T-helper 1 cell treated with Interleukin-12 subunit alpha and Interleukin-12 subunit beta and Interleukin-4 antibody, amounts not matched to agents 30 μg/mL and 1 μg/mL, for 36 hours (primary cell): ENCODE measurements at regions not wholly inside any gene's neighbourhood (a gene's known extent, or its start where the extent isn't known, plus 50 kb on each side); places are given as distances from the start of the nearest gene placed in this dataset.
"Not testable (repeated sequence)": the region's sequence is repeated elsewhere in the genome, so short reads cannot be mapped to it uniquely, and the experiment has no call there.

Source experiments
- H3K27ac Mint-ChIP-seq: one replicate; pipeline ENCODE4 v1.8.0; 2021; ENCODE audit warnings: mild to moderate bottlenecking, mixed read lengths
- H3K27me3 Mint-ChIP-seq: one replicate; pipeline ENCODE4 v1.8.0; 2021; ENCODE audit warnings: low read depth, mixed read lengths
- H3K36me3 Mint-ChIP-seq: one replicate; pipeline ENCODE4 v1.8.0; 2021; ENCODE audit warnings: low read depth, mixed read lengths
- H3K4me1 Mint-ChIP-seq: one replicate; pipeline ENCODE4 v1.8.0; 2021; ENCODE audit warnings: low read depth, mixed read lengths
- H3K4me3 Mint-ChIP-seq: one replicate; pipeline ENCODE4 v1.8.0; 2021; ENCODE audit warnings: mild to moderate bottlenecking, moderate library complexity, mixed read lengths
- H3K9me3 Mint-ChIP-seq: one replicate; pipeline ENCODE4 v1.8.0; 2021; ENCODE audit warnings: mixed read lengths

DNA sequence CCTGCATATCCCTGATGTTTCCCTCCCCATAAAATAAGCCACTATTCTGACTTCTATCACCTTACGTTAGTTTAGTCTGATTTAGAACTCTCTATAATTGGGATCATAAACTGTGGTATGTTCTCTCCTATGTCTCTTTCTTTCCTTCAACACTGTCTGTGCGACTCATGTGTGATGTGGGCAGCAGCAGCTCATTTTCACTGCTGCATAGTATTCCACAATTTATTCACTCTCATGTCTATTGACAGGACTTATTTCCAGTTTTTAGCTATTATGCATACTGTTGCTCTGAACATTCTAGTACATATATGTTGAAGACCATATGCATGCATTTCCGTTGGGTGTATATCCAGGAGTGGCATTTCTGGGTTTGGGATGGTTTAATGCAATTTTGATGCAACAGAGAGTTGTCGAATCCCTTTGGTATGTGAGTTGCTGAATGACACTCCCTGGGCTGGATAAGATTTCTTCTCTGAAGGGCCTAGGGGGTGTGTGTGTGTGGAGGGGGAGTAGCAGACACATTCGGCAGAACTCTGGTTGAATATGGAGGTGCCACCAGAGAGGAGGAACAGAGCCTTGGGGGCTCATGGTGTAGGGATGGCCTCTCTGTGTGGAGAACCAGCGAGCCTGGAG, 87.8 kb upstream of the PCBD1 start:
- Mint-ChIP-seq H3K27me3 (peaks cover 17% of the 10 kb centered on the region), H3K4me3 (no peak overlapping the region), H3K4me1 (no peaks in the 10 kb centered on the region), H3K27ac (no peak overlapping the region), H3K36me3 (no peaks in the 10 kb centered on the region), H3K9me3 (peaks cover 4% of the 10 kb centered on the region)

DNA sequence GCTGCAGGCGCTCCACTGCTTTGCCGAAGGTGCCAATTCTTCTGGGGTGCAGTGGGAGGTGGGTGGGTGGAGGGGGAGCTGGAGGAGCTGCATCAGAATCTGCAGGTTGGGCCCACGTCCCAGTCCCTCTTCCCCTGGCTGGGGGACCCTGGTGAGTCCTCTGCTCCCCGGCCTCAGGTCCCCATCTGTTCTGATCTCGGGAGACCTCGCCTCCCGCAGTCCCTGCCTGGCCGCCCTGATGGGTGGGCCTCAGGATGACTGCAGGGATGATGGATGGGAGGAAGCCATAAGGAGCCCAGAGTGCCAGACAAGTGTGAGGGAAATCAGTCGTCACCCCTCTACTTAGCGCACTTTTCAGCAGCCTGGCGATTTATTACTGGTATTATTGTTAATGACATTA, 89.3 kb upstream of the PCBD1 start:
- Mint-ChIP-seq H3K36me3 (no peaks in the 10 kb centered on the region), H3K4me3 (no peak overlapping the region), H3K9me3 (no peaks in the 10 kb centered on the region), H3K4me1 (peaks cover 6% of the 10 kb centered on the region), H3K27me3 (peaks cover 9% of the 10 kb centered on the region), H3K27ac (no peak overlapping the region)

DNA sequence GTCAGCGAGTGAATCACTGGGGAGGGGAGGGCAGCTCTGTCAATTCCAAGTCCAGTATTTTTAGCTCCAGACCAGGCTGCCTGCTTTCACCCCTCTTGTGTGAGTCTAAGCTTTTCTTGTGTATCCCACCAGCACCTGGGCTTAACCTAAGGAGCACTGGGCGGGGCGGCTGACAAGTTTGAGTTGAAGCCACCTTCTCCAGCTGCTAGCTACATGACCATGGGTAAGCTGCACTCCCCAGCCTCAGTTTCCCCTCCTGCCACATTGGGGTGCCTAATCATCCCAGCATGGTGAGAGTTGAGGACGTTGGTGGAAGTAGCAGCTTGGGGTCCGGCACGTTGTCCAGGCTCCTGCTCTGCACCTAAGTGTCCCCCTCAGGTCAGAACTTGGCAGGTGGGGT, 89.8 kb upstream of the PCBD1 start:
- Mint-ChIP-seq H3K27ac (no peak overlapping the region), H3K4me1 (peaks cover 11% of the 10 kb centered on the region), H3K4me3 (no peak overlapping the region), H3K27me3 (peaks cover 7% of the 10 kb centered on the region), H3K36me3 (no peaks in the 10 kb centered on the region), H3K9me3 (no peaks in the 10 kb centered on the region)

DNA sequence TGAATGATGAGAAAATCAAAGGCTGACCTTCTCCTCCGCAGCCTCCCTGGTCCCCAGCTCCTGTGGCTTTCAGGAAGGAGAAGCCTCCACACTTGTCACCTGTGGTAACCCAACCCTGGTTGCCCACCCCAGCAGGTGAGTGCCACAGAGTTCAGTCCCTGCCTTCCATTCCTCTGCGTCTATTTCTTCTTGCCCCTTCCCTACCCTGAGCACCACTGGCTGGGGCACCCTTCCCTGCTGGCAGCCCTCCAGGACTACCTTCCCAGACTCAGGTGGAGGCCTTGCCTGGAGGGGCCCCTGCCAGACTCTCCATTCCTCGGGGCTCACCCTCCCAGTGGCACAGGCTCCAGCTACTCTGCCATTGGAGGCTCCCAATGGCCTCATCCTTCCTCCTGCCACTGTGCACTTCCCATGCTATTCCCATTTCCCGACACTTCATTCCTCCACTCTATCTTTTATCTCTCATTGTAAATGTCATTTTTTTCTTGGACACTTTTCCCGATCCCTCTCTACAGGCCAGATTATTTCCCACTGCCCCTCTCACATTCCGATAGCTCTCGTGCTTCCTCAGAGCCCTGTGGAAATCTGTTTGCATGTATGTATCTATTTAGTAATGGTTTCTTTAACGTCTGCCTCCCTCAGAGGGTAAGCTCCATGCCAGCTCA, 90.6 kb upstream of the PCBD1 start:
- Mint-ChIP-seq H3K36me3 (no peaks in the 10 kb centered on the region), H3K9me3 (no peaks in the 10 kb centered on the region), H3K27ac (no peak overlapping the region), H3K4me1 (peaks cover 11% of the 10 kb centered on the region), H3K4me3 (no peak overlapping the region), H3K27me3 (peaks cover 7% of the 10 kb centered on the region)

DNA sequence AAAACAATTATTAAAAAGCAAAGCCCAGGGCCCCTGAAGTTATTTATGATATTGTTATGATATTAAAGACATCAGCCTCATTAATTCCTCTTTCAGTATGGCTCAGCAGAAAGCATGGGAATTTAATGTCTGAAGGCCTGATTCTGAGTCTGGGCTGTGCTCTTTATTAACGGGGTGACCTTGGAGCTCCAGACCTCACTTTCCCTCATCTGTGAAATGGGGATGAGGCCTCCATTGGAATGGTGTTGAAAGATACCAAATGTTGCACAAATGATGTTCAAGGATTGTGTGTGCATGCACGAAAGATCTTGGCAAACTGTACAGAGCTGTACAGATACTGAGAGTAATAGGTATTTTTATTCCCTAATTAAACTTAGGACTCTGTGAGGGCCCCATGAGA, 92.3 kb upstream of the PCBD1 start:
- no peak overlapping the region for H3K4me3 Mint-ChIP-seq
- H3K27ac Mint-ChIP-seq = no peak overlapping the region
- H3K27me3 Mint-ChIP-seq = peaks cover 7% of the 10 kb centered on the region
- H3K9me3 Mint-ChIP-seq = no peaks in the 10 kb centered on the region
- H3K36me3 Mint-ChIP-seq = no peaks in the 10 kb centered on the region
- H3K4me1 Mint-ChIP-seq = peaks cover 16% of the 10 kb centered on the region

DNA sequence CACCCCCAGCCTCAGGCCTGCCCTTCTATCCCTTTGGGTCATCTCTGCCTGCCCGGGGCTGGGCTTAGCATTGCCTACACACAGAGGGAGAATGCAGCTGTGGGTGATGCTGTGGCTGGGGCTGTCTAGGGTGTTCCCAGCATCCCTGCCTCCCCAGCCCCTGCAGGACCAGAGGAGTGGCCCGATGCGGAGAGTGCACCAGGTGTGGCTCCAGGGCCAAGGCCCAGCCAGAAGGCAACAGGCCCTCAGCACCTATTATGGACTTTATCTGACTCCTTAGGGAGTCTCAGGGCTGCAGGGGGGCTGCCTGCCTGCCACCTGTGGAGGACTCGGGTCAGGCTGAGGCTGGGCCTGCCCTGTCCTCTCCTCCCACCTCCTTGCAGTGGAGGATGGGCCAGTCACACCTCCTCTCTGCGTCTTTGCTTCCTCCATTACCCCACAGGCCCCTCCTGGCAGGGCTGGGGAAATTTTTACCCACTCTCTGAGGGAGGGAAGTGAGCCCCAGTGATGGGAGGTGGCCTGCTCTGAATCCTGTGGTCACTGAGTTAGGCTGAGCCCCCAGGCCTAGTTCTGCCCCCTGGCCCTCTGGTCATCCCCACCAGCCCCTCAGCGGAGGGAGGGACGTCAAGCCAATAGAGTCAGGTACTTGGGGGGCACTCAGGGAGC, 92.9 kb upstream of the PCBD1 start:
- Mint-ChIP-seq H3K27me3 (peaks cover 2% of the 10 kb centered on the region), H3K36me3 (no peaks in the 10 kb centered on the region), H3K4me1 (peaks cover 20% of the 10 kb centered on the region), H3K9me3 (no peaks in the 10 kb centered on the region), H3K4me3 (no peak overlapping the region), H3K27ac (no peak overlapping the region)

DNA sequence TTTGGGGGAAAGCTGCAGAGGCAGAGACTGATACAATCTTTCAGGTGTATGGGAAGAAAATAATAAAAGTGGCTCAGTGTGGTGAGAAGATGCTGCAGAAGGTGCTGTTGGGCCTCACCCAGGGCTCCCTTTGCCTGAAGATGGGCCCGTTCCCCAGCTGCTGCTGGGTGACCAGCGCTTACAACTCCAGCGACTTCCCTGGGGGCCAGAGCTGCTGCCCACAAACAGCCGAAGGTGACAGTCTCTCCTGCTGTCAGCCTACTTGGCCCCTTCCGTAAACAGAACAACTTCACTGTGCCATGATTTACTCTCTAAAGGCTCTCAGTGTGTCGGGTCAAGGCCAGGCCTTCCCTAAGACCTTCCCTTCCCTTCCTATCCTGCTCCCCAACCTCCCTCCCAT, 93.6 kb upstream of the PCBD1 start:
- Mint-ChIP-seq H3K36me3 (no peaks in the 10 kb centered on the region), H3K9me3 (no peaks in the 10 kb centered on the region), H3K27me3 (no peaks in the 10 kb centered on the region), H3K4me1 (peaks cover 20% of the 10 kb centered on the region), H3K27ac (peak overlapping the region; percentile 63), H3K4me3 (no peak overlapping the region)

DNA sequence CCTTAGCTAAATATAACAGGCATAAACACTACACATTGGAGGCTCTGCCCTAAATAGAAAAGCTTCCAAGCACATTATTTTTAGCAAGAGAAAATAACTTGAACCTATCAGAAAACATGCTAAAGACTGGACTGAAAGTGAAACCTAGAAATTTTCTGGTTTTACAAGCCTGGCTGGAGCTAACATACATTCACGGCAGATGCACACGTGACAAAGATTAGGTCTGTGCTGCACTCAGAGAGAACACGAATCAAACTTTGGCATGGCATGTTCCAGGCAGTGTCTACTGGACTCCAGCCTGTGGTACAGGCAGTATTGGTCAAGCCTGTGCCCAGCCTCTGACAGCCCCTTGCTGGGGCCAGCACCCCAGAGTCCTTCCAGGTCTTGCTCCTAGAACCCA, 94.1 kb upstream of the PCBD1 start:
- H3K27me3 Mint-ChIP-seq = no peaks in the 10 kb centered on the region
- no peaks in the 10 kb centered on the region for H3K9me3 Mint-ChIP-seq
- H3K4me1 Mint-ChIP-seq = peaks cover 20% of the 10 kb centered on the region
- H3K4me3 Mint-ChIP-seq = no peak overlapping the region
- H3K36me3 Mint-ChIP-seq = no peaks in the 10 kb centered on the region
- H3K27ac Mint-ChIP-seq = peak overlapping the region; percentile 63

DNA sequence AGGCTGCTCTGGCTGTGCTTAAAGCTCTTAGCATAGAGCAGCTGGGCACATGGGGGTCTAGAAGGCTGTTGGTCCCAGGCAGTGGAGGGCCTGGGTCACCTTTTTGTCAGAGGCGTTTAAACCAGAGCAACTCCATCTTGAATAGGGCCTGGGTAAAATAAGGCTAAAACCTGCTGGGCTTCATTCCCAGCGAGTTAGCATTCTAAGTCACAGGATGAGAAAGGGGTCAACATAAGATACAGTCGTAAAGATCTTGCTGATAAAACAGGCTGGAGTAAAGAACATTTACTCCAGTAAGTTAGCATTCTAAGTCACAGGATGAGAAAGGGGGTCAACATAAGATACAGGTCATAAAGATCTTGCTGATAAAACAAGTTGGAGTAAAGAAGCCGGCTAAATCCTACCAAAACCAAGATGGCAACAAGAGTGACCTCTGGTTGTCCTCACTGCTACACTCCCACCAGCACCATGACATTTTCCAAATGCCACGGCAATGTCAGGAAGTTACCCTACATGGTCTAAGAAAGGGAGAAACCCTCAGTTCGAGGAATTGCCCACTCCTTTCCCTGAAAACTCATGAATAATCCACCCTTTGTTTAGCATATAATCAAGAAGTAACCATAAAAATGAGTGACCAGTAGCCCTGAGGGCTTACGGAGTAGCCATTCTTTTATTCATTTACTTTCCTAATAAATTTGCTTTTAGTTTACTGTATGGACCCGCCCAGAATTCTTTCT, 96.8 kb upstream of the PCBD1 start:
- Mint-ChIP-seq H3K36me3 (no peaks in the 10 kb centered on the region), H3K27me3 (no peaks in the 10 kb centered on the region), H3K4me1 (peaks cover 20% of the 10 kb centered on the region), H3K4me3 (no peak overlapping the region), H3K9me3 (no peaks in the 10 kb centered on the region), H3K27ac (no peak overlapping the region)

DNA sequence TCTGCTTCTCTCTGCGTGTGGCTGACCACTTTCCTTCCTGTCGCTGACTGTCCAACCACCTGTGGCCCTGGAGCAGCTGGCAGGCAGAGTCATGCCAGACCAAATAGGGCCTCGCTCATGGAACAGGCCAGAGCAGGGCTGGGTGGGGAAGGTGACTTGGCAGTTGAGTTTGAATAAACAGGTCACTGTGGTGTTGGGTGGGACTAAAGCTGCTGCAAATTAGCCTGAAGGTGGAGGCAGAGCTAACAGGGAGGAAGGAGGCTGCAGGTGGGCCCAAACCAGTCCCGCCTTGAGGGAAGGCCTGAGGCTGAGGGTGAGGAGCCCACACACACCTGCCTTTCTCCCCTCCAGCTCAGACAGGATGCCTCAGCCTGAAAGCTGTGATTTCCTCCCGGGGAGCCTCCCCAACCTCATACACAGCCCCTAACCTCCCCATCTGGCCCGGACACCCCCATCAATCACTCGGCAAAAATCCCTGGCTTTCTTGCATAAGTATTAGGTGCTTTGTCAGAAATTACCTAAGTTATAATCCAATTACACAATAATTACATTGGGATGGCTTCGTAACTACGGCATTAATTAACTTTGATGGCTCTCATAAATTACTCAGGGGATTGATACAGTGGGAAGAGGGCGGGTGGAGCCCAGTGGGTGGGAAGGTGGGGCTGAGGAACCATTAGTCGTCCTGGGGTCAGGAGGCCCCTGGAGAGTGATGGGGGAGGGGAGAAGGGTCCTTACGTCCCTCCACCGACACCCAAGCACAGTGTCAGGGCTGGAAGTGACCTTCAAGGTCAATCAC, 97.7 kb upstream of the PCBD1 start:
- Mint-ChIP-seq H3K27me3 (no peaks in the 10 kb centered on the region), H3K36me3 (no peaks in the 10 kb centered on the region), H3K9me3 (no peaks in the 10 kb centered on the region), H3K4me1 (peaks cover 20% of the 10 kb centered on the region), H3K4me3 (no peak overlapping the region), H3K27ac (no peak overlapping the region)

DNA sequence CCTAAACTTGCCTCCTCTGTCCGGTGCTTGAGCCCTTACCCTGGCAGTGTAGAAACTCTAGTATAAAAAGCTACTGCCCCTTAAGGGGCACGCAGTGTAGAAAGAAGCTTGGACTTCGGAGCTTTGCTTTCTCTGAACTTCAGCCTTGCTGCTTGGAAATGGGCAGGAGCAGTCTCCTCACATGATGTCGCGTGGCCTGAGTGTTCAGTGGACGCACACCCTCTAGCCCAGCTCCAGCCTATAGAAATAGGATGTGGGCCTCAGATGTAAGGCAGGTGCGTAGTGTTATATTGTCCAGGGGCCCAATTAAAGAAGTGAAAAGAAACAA, 98.2 kb upstream of the PCBD1 start:
- Mint-ChIP-seq H3K4me1 (peaks cover 20% of the 10 kb centered on the region), H3K4me3 (no peak overlapping the region), H3K27ac (no peak overlapping the region), H3K36me3 (no peaks in the 10 kb centered on the region), H3K9me3 (no peaks in the 10 kb centered on the region), H3K27me3 (no peaks in the 10 kb centered on the region)

DNA sequence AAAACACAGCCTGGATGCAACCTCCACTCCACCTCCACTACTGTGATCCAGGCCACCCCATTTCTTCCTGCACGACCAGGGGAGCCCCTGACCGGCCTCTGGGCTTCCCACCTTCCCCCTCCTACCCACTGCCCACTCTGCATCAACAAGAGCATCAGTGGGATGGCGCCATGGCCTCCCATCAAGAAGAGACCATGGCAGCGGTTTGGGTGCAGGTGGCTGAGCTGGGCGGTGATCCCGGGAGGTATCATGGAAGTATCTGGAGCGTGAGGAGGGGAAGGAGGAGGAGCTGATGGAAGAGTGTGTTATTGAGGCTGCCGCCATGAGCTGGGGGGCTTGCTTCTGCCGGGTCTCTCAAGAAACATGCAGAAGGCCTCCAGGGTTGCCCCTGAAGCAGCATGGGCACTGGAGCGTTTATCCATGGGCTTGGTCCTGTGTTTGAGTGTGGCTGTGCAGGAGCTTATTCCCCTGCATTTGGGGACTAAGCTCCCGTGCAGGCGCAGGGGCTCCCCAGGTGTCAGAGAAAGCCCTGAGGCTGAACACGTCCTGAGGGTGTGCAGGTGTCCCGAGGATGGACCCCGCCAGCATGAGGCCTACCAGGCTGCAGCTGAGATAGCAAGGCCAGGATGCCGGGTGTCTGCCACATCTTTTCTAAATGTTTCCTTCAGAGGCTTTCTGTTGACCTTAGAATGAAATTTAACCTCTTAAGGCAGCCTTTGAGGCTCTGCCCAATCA, 99.2 kb upstream of the PCBD1 start:
- Mint-ChIP-seq H3K27ac (no peak overlapping the region), H3K9me3 (no peaks in the 10 kb centered on the region), H3K4me1 (peaks cover 15% of the 10 kb centered on the region), H3K36me3 (no peaks in the 10 kb centered on the region), H3K27me3 (no peaks in the 10 kb centered on the region), H3K4me3 (no peak overlapping the region)

DNA sequence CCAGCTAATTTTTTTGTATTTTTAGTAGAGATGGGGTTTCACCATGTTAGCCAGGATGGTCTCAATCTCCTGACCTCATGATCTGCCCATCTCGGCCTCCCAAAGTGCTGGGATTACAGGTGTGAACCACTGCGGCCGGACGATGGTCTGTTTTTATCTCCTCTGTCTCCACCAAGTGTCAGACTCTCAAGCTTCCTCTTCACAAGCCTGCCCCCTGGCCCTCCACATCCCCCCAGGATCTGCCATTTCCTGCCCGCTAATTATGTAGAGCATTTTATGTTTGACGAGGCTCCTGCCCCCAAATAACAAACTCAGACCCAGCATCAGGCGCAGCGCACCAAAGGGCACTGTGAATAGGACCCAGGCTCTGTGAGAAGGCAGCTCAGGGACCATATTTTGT, 101.8 kb upstream of the PCBD1 start:
- H3K9me3 Mint-ChIP-seq, H3K27me3 Mint-ChIP-seq, H3K4me1 Mint-ChIP-seq, H3K4me3 Mint-ChIP-seq, H3K27ac Mint-ChIP-seq, H3K36me3 Mint-ChIP-seq: not testable (repeated sequence)

DNA sequence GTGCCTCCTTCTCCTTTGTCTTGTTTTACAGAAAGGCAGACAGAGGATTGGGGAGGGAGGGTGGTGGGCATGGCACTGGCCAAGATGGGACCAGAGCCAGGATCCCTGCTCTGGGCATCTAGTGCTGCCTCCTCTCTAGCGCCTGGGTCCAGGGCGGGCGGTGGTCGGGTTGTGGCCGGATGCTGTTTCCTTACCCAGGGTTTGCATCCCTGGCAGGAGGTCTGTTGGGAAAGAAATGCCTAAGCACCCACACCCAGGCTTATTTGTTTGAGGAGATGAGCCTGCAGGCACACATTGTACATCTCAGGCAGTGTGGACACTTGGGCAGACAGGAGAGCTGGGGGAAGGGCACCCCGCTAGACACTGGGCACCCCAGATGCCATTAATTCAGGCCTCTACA, 102.3 kb upstream of the PCBD1 start:
- Mint-ChIP-seq H3K27me3 (no peaks in the 10 kb centered on the region), H3K27ac (no peak overlapping the region), H3K4me3 (no peak overlapping the region), H3K36me3 (no peaks in the 10 kb centered on the region), H3K4me1 (peaks cover 4% of the 10 kb centered on the region), H3K9me3 (no peaks in the 10 kb centered on the region)
